ENCODE measurements at regions not wholly inside any gene's neighbourhood (a gene's known extent, or its start where the extent isn't known, plus 50 kb on each side); places are given as distances from the start of the nearest gene placed in this dataset.

DNA sequence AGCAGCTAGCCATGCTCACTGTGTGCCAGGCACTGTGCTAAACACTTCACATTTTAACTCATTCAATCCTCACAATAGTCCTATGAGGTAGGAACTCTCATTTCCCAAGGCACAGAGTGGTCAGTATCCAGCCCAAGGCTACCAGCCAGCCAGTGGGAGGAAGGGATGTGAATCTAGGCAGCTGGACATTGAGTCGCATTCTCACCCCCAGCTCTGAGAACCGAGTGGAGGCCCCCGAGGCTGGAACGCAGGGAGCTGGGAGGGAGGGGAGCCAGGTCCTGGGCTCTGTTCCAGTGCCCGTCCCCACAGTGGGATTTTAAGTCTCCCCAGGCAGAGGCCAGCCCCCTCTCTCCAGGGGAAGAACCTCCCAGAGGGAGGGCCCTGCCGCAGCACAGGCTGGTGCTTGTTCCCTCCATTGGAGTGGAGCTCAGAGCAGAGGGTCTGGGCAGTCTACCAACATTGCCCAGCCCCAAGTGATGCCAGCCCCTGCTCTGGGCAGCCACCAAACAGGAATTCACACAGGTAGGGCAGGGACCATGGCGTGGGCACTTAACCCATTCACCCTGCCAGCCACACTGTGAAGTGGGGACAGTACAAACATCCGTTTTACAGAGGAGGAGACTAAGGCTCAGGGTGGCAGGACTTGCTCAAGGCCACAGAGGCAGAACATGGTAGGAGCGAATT, 131.3 kb downstream of the CEBPB start:
- Histone ChIP-seq H3K27ac (ENCODE audit: extremely low read depth, low read depth, low read length) (peak overlapping the region; percentile 32; the same call in 2 of the 3 replicates), H3K4me1 (replicated peaks in 1 of 2; ENCODE audit: control insufficient read depth in 2 of 2, insufficient read depth in 2 of 2, low read length in 2 of 2) (peaks cover 20 to 27% of the 10 kb centered on the region in 2 experiments), H3K9me3 (replicated peaks; ENCODE audit: control insufficient read depth, insufficient read depth, low read depth, low read length) (0 out of 2 replicates have a peak, but pooled peaks cover 4% of the 10 kb centered on the region), H4K20me1 (replicated peaks; ENCODE audit: control insufficient read depth, insufficient read depth, low read length) (no peaks in the 10 kb centered on the region), H3K36me3 (ENCODE audit: control insufficient read depth, insufficient read depth, low read length) (no peaks in the 10 kb centered on the region), H3K4me2 (ENCODE audit: insufficient read depth, low read length) (peak overlapping the region; percentile 15), H3K27me3 (ENCODE audit: control insufficient read depth in 2 of 2, insufficient read depth in 2 of 2, low read length in 2 of 2) (peaks cover 0 to 3% of the 10 kb centered on the region in 2 experiments; a peak in 1 of 5 replicates), H2AFZ (ENCODE audit: low read depth, low read length) (peak overlapping the region; percentile 97), H3K79me2 (ENCODE audit: control insufficient read depth, insufficient read depth, low read length) (no peaks in the 10 kb centered on the region), H3K9ac (ENCODE audit: insufficient read depth in 1 of 2, low read depth in 2 of 2, low read length in 2 of 2) (peak overlapping the region; percentile 54 to 56; a peak in 2 of 4 replicates), H3K9me1 (ENCODE audit: control insufficient read depth, insufficient read depth, low read length) (no peaks in the 10 kb centered on the region), H3K4me3 (no peak overlapping the region)
- intact Hi-C loops (cut with micrococcal nuclease): no loop called here
- no peak for DNase-seq (ENCODE audit: extremely low read depth in 1 of 4, low spot score in 3 of 4)
- ChIA-PET POLR2A (interaction anchor here (0.6 to 1.1 kb wide), 4 partner anchors 9 to 152 kb away, joined by 3 to 6 read pairs (median 4); no protein-coding TSS in a partner anchor), CTCF (ENCODE audit: low intra/inter-chr PET ratio) (no interaction called here)
- no TSS peak for BruUV-seq (replicated peaks)
- no peak for FAIRE-seq
- ATAC-seq: no peak; the same call in 2 of the 3 replicates
- TF ChIP-seq, protein P1, sequence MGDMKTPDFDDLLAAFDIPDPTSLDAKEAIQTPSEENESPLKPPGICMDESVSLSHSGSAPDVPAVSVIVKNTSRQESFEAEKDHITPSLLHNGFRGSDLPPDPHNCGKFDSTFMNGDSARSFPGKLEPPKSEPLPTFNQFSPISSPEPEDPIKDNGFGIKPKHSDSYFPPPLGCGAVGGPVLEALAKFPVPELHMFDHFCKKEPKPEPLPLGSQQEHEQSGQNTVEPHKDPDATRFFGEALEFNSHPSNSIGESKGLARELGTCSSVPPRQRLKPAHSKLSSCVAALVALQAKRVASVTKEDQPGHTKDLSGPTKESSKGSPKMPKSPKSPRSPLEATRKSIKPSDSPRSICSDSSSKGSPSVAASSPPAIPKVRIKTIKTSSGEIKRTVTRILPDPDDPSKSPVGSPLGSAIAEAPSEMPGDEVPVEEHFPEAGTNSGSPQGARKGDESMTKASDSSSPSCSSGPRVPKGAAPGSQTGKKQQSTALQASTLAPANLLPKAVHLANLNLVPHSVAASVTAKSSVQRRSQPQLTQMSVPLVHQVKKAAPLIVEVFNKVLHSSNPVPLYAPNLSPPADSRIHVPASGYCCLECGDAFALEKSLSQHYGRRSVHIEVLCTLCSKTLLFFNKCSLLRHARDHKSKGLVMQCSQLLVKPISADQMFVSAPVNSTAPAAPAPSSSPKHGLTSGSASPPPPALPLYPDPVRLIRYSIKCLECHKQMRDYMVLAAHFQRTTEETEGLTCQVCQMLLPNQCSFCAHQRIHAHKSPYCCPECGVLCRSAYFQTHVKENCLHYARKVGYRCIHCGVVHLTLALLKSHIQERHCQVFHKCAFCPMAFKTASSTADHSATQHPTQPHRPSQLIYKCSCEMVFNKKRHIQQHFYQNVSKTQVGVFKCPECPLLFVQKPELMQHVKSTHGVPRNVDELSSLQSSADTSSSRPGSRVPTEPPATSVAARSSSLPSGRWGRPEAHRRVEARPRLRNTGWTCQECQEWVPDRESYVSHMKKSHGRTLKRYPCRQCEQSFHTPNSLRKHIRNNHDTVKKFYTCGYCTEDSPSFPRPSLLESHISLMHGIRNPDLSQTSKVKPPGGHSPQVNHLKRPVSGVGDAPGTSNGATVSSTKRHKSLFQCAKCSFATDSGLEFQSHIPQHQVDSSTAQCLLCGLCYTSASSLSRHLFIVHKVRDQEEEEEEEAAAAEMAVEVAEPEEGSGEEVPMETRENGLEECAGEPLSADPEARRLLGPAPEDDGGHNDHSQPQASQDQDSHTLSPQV (IDR thresholded peaks at IDR 0.05): 0 out of 2 replicates have a peak, but pooled peaks have one; percentile 2
- TF ChIP-seq PHB2 (IDR thresholded peaks at IDR 0.05; ENCODE audit: low read depth): no peak
- in situ Hi-C loops (cut with MboI): no loop called here
- WGBS (ENCODE audit: insufficient coverage, low coverage, missing lambda C conversion rate): 55% methylated on average over 9 of the region's 9 CpGs

Measured in K562 (cell line).